GM23248 (cell line): ENCODE measurements at regions not wholly inside any gene's neighbourhood (a gene's known extent, or its start where the extent isn't known, plus 50 kb on each side); places are given as distances from the start of the nearest gene placed in this dataset.
"Not testable (repeated sequence)": the region's sequence is repeated elsewhere in the genome, so short reads cannot be mapped to it uniquely, and the experiment has no call there.

Experiments used
- DNase-seq: peaks from one replicate; pipeline ENCODE4 v3.0.0-alpha.2; 2015
- H2AFZ ChIP-seq: fragments of 200-600 bp; sonication (generic); 2 replicates; pipeline ENCODE4 v1.6.1; 2016; ENCODE audit warnings: antibody characterized with exemption
- H3F3A ChIP-seq: fragments of 200-600 bp; sonication (generic); 2 replicates; pipeline ENCODE4 v1.6.1; 2016; ENCODE audit warnings: mild to moderate bottlenecking, antibody characterized with exemption, mixed run types; ENCODE audit not compliant: insufficient read depth
- H3K27ac ChIP-seq: fragments of 200-600 bp; sonication (generic); 2 replicates; pipeline ENCODE4 v1.5.1; 2016; ENCODE audit warnings: mild to moderate bottlenecking
- H3K27me3 ChIP-seq: fragments of 200-600 bp; sonication (generic); replicated peaks from 2 replicates; pipeline ENCODE4 v1.6.1; 2016; ENCODE audit warnings: mild to moderate bottlenecking; ENCODE audit not compliant: insufficient read depth
- H3K36me3 ChIP-seq: fragments of 200-600 bp; sonication (generic); 2 replicates; pipeline ENCODE4 v1.6.1; 2016; ENCODE audit warnings: low read depth, mild to moderate bottlenecking
- H3K4me1 ChIP-seq: fragments of 200-600 bp; sonication (generic); 2 replicates; pipeline ENCODE4 v1.6.1; 2016; ENCODE audit warnings: mild to moderate bottlenecking; ENCODE audit not compliant: insufficient read depth
- H3K4me2 ChIP-seq: fragments of 200-600 bp; sonication (generic); one replicate; pipeline ENCODE4 v1.6.1; 2016; ENCODE audit warnings: mild to moderate bottlenecking; ENCODE audit not compliant: unreplicated experiment
- H3K4me3 ChIP-seq: fragments of 200-600 bp; sonication (generic); 2 replicates; pipeline ENCODE4 v1.5.1; 2016; ENCODE audit warnings: mild to moderate bottlenecking
- H3K79me2 ChIP-seq: fragments of 200-600 bp; sonication (generic); 2 replicates; pipeline ENCODE4 v1.6.1; 2016; ENCODE audit warnings: mild to moderate bottlenecking; ENCODE audit not compliant: insufficient read depth
- H3K9ac ChIP-seq: fragments of 200-600 bp; sonication (generic); 2 replicates; pipeline ENCODE4 v1.6.1; 2016; ENCODE audit warnings: mild to moderate bottlenecking
- H3K9me2 ChIP-seq: fragments of 200-600 bp; sonication (generic); 2 replicates; pipeline ENCODE4 v1.6.1; 2016; ENCODE audit warnings: mixed run types, mild to moderate bottlenecking, moderate library complexity; ENCODE audit not compliant: insufficient read depth
- H3K9me3 ChIP-seq: fragments of 200-600 bp; sonication (generic); one replicate; pipeline ENCODE4 v1.6.1; 2017; ENCODE audit warnings: low read depth
- H4K20me1 ChIP-seq: fragments of 200-600 bp; sonication (generic); 2 replicates; pipeline ENCODE4 v1.6.0; 2016; ENCODE audit not compliant: insufficient read depth
- EZH2 ChIP-seq: fragments of 200-600 bp; sonication (generic); IDR thresholded peaks from 2 replicates; pipeline ENCODE4 v1.6.1; 2018; ENCODE audit warnings: antibody characterized with exemption, mild to moderate bottlenecking; ENCODE audit not compliant: insufficient read depth, poor library complexity, severe bottlenecking
- EZH2phosphoT487 ChIP-seq: fragments of 200-600 bp; sonication (generic); IDR thresholded peaks from 2 replicates; pipeline ENCODE4 v1.6.1; 2018; ENCODE audit warnings: antibody characterized with exemption, moderate library complexity, mild to moderate bottlenecking, low read depth; ENCODE audit not compliant: insufficient read depth
- WGBS, 2 experiments: methylation state at CpG; one replicate each; pipeline ENCODE4 v1.1.6; 2015 to 2017; ENCODE audit warnings: low lambda C conversion rate in 2 of 2, low coverage in 1 of 2; ENCODE audit errors: missing lambda C conversion rate in 2 of 2; 5-methylcytosine and 5-hydroxymethylcytosine counted together
- in situ Hi-C: fragments of 300-500 bp; cut with MboI; formaldehyde crosslinking; loops from 2 replicates; pipeline ENCODE4 v1.15.0; 2020

GRCh38 chr1:82783044-82783443 is 982.3 kb downstream of the ADGRL2 start:
- no peak overlapping the region for H3K4me2 ChIP-seq
- no peak overlapping the region for H3K9ac ChIP-seq
- H3K4me3 ChIP-seq, result no peak overlapping the region
- H3K27me3 ChIP-seq, result no peaks in the 10 kb centered on the region
- H3K4me1 ChIP-seq, result no peaks in the 10 kb centered on the region
- no peaks in the 10 kb centered on the region for H3K9me2 ChIP-seq
- no peak for TF ChIP-seq EZH2phosphoT487
- no peak for TF ChIP-seq EZH2
- H3K79me2 ChIP-seq, result no peaks in the 10 kb centered on the region
- DNase-seq, result no peak
- H2AFZ ChIP-seq, result no peak overlapping the region
- no peaks in the 10 kb centered on the region for H3K9me3 ChIP-seq
- no peak overlapping the region for H3K27ac ChIP-seq
- no peaks in the 10 kb centered on the region for H3K36me3 ChIP-seq
- WGBS, 2 experiments, result 76 to 78% methylated on average over 5 of the region's 5 CpGs
- no peaks in the 10 kb centered on the region for H3F3A ChIP-seq
- H4K20me1 ChIP-seq, result no peaks in the 10 kb centered on the region
- in situ Hi-C loops, result no loop called here

GRCh38 chr1:82782599-82782998 is 981.9 kb downstream of the ADGRL2 start:
- in situ Hi-C loops, result no loop called here
- Histone ChIP-seq H2AFZ (no peak overlapping the region), H3K79me2 (no peaks in the 10 kb centered on the region), H3K9me3 (no peaks in the 10 kb centered on the region), H3K9ac (no peak overlapping the region), H3K4me2 (no peak overlapping the region), H3F3A (no peaks in the 10 kb centered on the region), H3K9me2 (no peaks in the 10 kb centered on the region), H3K4me1 (no peaks in the 10 kb centered on the region), H4K20me1 (no peaks in the 10 kb centered on the region), H3K36me3 (no peaks in the 10 kb centered on the region), H3K27me3 (no peaks in the 10 kb centered on the region), H3K27ac (no peak overlapping the region), H3K4me3 (no peak overlapping the region)
- 74 to 75% methylated on average over 2 of the region's 2 CpGs for WGBS, 2 experiments
- no peak for DNase-seq
- TF ChIP-seq EZH2 (no peak), EZH2phosphoT487 (no peak)

- no peaks in the 10 kb centered on the region for H3F3A ChIP-seq
- 55 to 59% methylated on average over 4 of the region's 4 CpGs for WGBS, 2 experiments
- H3K79me2 ChIP-seq, result no peaks in the 10 kb centered on the region
- no peak overlapping the region for H3K4me2 ChIP-seq
- H3K4me3 ChIP-seq, result no peak overlapping the region
- H2AFZ ChIP-seq, result no peak overlapping the region
- no peak overlapping the region for H3K27ac ChIP-seq
- DNase-seq, result peak; percentile 31
- H3K9ac ChIP-seq, result no peak overlapping the region
- no peaks in the 10 kb centered on the region for H3K9me3 ChIP-seq
- TF ChIP-seq EZH2phosphoT487 (no peak), EZH2 (no peak)
- no peaks in the 10 kb centered on the region for H4K20me1 ChIP-seq
- H3K4me1 ChIP-seq, result no peaks in the 10 kb centered on the region
- H3K27me3 ChIP-seq, result no peaks in the 10 kb centered on the region
- in situ Hi-C loops, result no loop called here
- no peaks in the 10 kb centered on the region for H3K36me3 ChIP-seq
- H3K9me2 ChIP-seq, result no peaks in the 10 kb centered on the region
Observed at GRCh38 chr1:82778612-82779011, 977.9 kb downstream of the ADGRL2 start.

- H3K27ac ChIP-seq, result no peak overlapping the region
- H3K36me3 ChIP-seq, result no peaks in the 10 kb centered on the region
- 90 to 91% methylated on average over 12 of the region's 12 CpGs for WGBS, 2 experiments
- no peaks in the 10 kb centered on the region for H3K27me3 ChIP-seq
- no peak overlapping the region for H3K4me3 ChIP-seq
- no peak for DNase-seq
- H4K20me1 ChIP-seq, result no peaks in the 10 kb centered on the region
- no peak overlapping the region for H3K4me2 ChIP-seq
- TF ChIP-seq EZH2 (no peak), EZH2phosphoT487 (no peak)
- no peak overlapping the region for H2AFZ ChIP-seq
- no peaks in the 10 kb centered on the region for H3F3A ChIP-seq
- H3K9me3 ChIP-seq, result no peaks in the 10 kb centered on the region
- H3K9ac ChIP-seq, result no peak overlapping the region
- in situ Hi-C loops, result no loop called here
- no peaks in the 10 kb centered on the region for H3K79me2 ChIP-seq
- H3K9me2 ChIP-seq, result no peaks in the 10 kb centered on the region
- H3K4me1 ChIP-seq, result no peaks in the 10 kb centered on the region
Observed at GRCh38 chr1:82777240-82777639, 976.5 kb downstream of the ADGRL2 start.

GRCh38 chr1:82776730-82777129 is 976.0 kb downstream of the ADGRL2 start:
- H3K27me3 ChIP-seq, in situ Hi-C loops, H3K9me3 ChIP-seq, H3K4me1 ChIP-seq, H2AFZ ChIP-seq, H3K9me2 ChIP-seq, H3F3A ChIP-seq, H3K4me2 ChIP-seq, H3K79me2 ChIP-seq, H3K9ac ChIP-seq, H3K36me3 ChIP-seq, H3K27ac ChIP-seq, DNase-seq, H4K20me1 ChIP-seq, H3K4me3 ChIP-seq: not testable (repeated sequence)
- WGBS, 2 experiments, result 96 to 97% methylated on average over 25 to 26 of the region's 30 CpGs
